ENCODE measurements at regions not wholly inside any gene's neighbourhood (a gene's known extent, or its start where the extent isn't known, plus 50 kb on each side); places are given as distances from the start of the nearest gene placed in this dataset.

GRCh38 chr4:35246493-35246892, 997.8 kb downstream of the ARAP2 start:
- DNase-seq, result no peak

GRCh38 chr4:35247047-35247446, 997.3 kb downstream of the ARAP2 start:
- no peak for DNase-seq

- no peak for DNase-seq
Observed at GRCh38 chr4:35250331-35250730, 994.0 kb downstream of the ARAP2 start.

- no peak for DNase-seq
Observed at GRCh38 chr4:35250761-35251160, 993.6 kb downstream of the ARAP2 start.

- no peak for DNase-seq
Observed at GRCh38 chr4:35252071-35252470, 992.2 kb downstream of the ARAP2 start.

GRCh38 chr4:35252866-35253265, 991.4 kb downstream of the ARAP2 start:
- no peak for DNase-seq

GRCh38 chr4:35253331-35253730, 991.0 kb downstream of the ARAP2 start:
- no peak for DNase-seq

- DNase-seq, result no peak
Observed at GRCh38 chr4:35286434-35286833, 957.9 kb downstream of the ARAP2 start.

- DNase-seq, result no peak
Observed at GRCh38 chr4:35300996-35301774, 943.1 kb downstream of the ARAP2 start.

- DNase-seq, result no peak
Observed at GRCh38 chr4:35315419-35315818, 928.9 kb downstream of the ARAP2 start.

GRCh38 chr4:35325908-35326453, 918.3 kb downstream of the ARAP2 start:
- DNase-seq, result no peak

GRCh38 chr4:35342833-35343232, 901.5 kb downstream of the ARAP2 start:
- DNase-seq, result no peak

- DNase-seq, result no peak
Observed at GRCh38 chr4:35347276-35347675, 897.0 kb downstream of the ARAP2 start.

- peak; percentile 2 to 58 for DNase-seq
Observed at GRCh38 chr4:35358001-35358584, 886.2 kb downstream of the ARAP2 start.

GRCh38 chr4:35364321-35364870, 879.9 kb downstream of the ARAP2 start:
- no peak for DNase-seq

GRCh38 chr4:35365186-35365585, 879.1 kb downstream of the ARAP2 start:
- DNase-seq, result no peak

GRCh38 chr4:35399912-35400311, 844.4 kb downstream of the ARAP2 start:
- no peak for DNase-seq

- no peak for DNase-seq
Observed at GRCh38 chr4:35423104-35423503, 821.2 kb downstream of the ARAP2 start.

- DNase-seq, result no peak
Observed at GRCh38 chr4:35447474-35447873, 796.8 kb downstream of the ARAP2 start.

- DNase-seq, result no peak
Observed at GRCh38 chr4:35459045-35459444, 785.3 kb downstream of the ARAP2 start.

- no peak for DNase-seq
Observed at GRCh38 chr4:35461931-35462659, 782.2 kb downstream of the ARAP2 start.

- DNase-seq, result no peak
Observed at GRCh38 chr4:35463251-35463952, 780.9 kb downstream of the ARAP2 start.
